Fibroblast of villous mesenchyme (primary cell): ENCODE measurements at regions not wholly inside any gene's neighbourhood (a gene's known extent, or its start where the extent isn't known, plus 50 kb on each side); places are given as distances from the start of the nearest gene placed in this dataset.

Experiments
- DNase-seq: peaks from one replicate; pipeline ENCODE4 v3.0.0-alpha.2; 2010; ENCODE audit warnings: low read depth
- H3K4me3 ChIP-seq: 2 replicates; pipeline ENCODE4 v1.5.1; 2011; ENCODE audit warnings: low read depth, mild to moderate bottlenecking, low read length
- CTCF ChIP-seq: IDR thresholded peaks from 2 replicates; pipeline ENCODE4 v1.5.1; 2012; ENCODE audit warnings: low read depth, mild to moderate bottlenecking, low read length; ENCODE audit not compliant: insufficient read depth

GRCh38 chr3:25889525-25889917, 99.6 kb downstream of the OXSM start:
- H3K4me3 ChIP-seq, result no peak overlapping the region
- no peak for DNase-seq
- no peak for TF ChIP-seq CTCF

- no peak for DNase-seq
- TF ChIP-seq CTCF, result no peak
- no peak overlapping the region for H3K4me3 ChIP-seq
Measured at GRCh38 chr3:25894101-25894500, 104.2 kb downstream of the OXSM start.

GRCh38 chr3:25895031-25895430, 105.1 kb downstream of the OXSM start:
- TF ChIP-seq CTCF, result no peak
- DNase-seq, result no peak
- H3K4me3 ChIP-seq, result no peak overlapping the region

GRCh38 chr3:25895443-25895842, 105.6 kb downstream of the OXSM start:
- no peak for TF ChIP-seq CTCF
- H3K4me3 ChIP-seq, result no peak overlapping the region
- DNase-seq, result no peak

- H3K4me3 ChIP-seq, result no peak overlapping the region
- DNase-seq, result no peak
- peak; percentile 16 for TF ChIP-seq CTCF
Measured at GRCh38 chr3:25897019-25897418, 107.1 kb downstream of the OXSM start.

GRCh38 chr3:25899352-25900101, 109.6 kb downstream of the OXSM start:
- no peak for DNase-seq
- no peak overlapping the region for H3K4me3 ChIP-seq
- no peak for TF ChIP-seq CTCF

GRCh38 chr3:25900161-25900560, 110.3 kb downstream of the OXSM start:
- no peak for TF ChIP-seq CTCF
- no peak overlapping the region for H3K4me3 ChIP-seq
- DNase-seq, result no peak
